ENCODE measurements at regions not wholly inside any gene's neighbourhood (a gene's known extent, or its start where the extent isn't known, plus 50 kb on each side); places are given as distances from the start of the nearest gene placed in this dataset.

- WGBS (ENCODE audit: insufficient coverage): no CpG with 5 or more reads among the region's 2 CpGs
Measured at GRCh38 chr5:119801570-119801969, 172.2 kb downstream of the FAM170A start.

GRCh38 chr5:119808024-119808423 is 178.7 kb downstream of the FAM170A start:
- no peaks in the 10 kb centered on the region for H3K27me3 ChIP-seq (replicated peaks in 1 of 4; ENCODE audit: control extremely low read depth in 1 of 4, control insufficient read depth in 3 of 4, insufficient read depth in 4 of 4, low read length in 3 of 4)
- no peak for DNase-seq
- no peaks in the 10 kb centered on the region for H3K79me2 ChIP-seq (ENCODE audit: control insufficient read depth, insufficient read depth, low read length)
- no peak for ATAC-seq (ENCODE audit: low read depth)
- H3K27ac ChIP-seq (ENCODE audit: low read length in 2 of 2): no peak overlapping the region
- Mint-ChIP-seq H3K9me3 (ENCODE audit: insufficient read depth) (peaks cover 11% of the 10 kb centered on the region), H3K27ac (no peak overlapping the region), H3K27me3 (no peaks in the 10 kb centered on the region), H3K4me1 (no peaks in the 10 kb centered on the region), H3K4me3 (no peak overlapping the region)
- no peaks in the 10 kb centered on the region for H3K36me3 ChIP-seq (replicated peaks in 1 of 2; ENCODE audit: control extremely low read depth in 1 of 2, control insufficient read depth in 1 of 2, extremely low read depth in 1 of 2, insufficient read depth in 2 of 2, low read length in 1 of 2)
- H4K20me1 ChIP-seq (ENCODE audit: control insufficient read depth, insufficient read depth, low read length, poor library complexity, severe bottlenecking): no peaks in the 10 kb centered on the region
- H3K4me2 ChIP-seq (replicated peaks; ENCODE audit: low read depth, low read length, poor library complexity, severe bottlenecking): no peak overlapping the region
- TF ChIP-seq, protein P1, sequence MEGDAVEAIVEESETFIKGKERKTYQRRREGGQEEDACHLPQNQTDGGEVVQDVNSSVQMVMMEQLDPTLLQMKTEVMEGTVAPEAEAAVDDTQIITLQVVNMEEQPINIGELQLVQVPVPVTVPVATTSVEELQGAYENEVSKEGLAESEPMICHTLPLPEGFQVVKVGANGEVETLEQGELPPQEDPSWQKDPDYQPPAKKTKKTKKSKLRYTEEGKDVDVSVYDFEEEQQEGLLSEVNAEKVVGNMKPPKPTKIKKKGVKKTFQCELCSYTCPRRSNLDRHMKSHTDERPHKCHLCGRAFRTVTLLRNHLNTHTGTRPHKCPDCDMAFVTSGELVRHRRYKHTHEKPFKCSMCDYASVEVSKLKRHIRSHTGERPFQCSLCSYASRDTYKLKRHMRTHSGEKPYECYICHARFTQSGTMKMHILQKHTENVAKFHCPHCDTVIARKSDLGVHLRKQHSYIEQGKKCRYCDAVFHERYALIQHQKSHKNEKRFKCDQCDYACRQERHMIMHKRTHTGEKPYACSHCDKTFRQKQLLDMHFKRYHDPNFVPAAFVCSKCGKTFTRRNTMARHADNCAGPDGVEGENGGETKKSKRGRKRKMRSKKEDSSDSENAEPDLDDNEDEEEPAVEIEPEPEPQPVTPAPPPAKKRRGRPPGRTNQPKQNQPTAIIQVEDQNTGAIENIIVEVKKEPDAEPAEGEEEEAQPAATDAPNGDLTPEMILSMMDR (IDR thresholded peaks at IDR 0.05): no peak
- no peak for TF ChIP-seq EZH2 (IDR thresholded peaks at IDR 0.05; ENCODE audit: borderline replicate concordance, insufficient read depth, low read depth, low read length, poor library complexity, severe bottlenecking)
- peaks cover 0 to 19% (median 0%) of the 10 kb centered on the region in 3 donors for H3K9me3 ChIP-seq (ENCODE audit: control extremely low read depth in 1 of 3, control insufficient read depth in 2 of 3, insufficient read depth in 1 of 3, low read length in 2 of 3)
- WGBS (ENCODE audit: insufficient coverage): no CpG with 5 or more reads among the region's 2 CpGs
- H3K4me1 ChIP-seq (ENCODE audit: control insufficient read depth in 2 of 2, insufficient read depth in 2 of 2, low read length in 2 of 2): no peaks in the 10 kb centered on the region
- H2AFZ ChIP-seq (ENCODE audit: insufficient read depth, low read depth, low read length, poor library complexity, severe bottlenecking): no peak overlapping the region
- POLR2A ChIA-PET: no interaction called here
- intact Hi-C loops (cut with micrococcal nuclease): no loop called here
- CTCF ChIA-PET: no interaction called here
- H3K9ac ChIP-seq (ENCODE audit: low read length): no peak overlapping the region
- H3K4me3 ChIP-seq (ENCODE audit: control extremely low read depth in 1 of 5, extremely low read depth in 1 of 5, insufficient read depth in 1 of 5, low read depth in 2 of 5, low read length in 4 of 5): no peak overlapping the region

More at GRCh38 chr5:119801570-119801969, 172.2 kb downstream of the FAM170A start:
- H3K27ac Mint-ChIP-seq: no peak overlapping the region
- no peaks in the 10 kb centered on the region for H3K4me1 Mint-ChIP-seq
- H2AFZ ChIP-seq (ENCODE audit: insufficient read depth, low read depth, low read length, poor library complexity, severe bottlenecking): no peak overlapping the region
- intact Hi-C loops (cut with micrococcal nuclease): no loop called here
- CTCF ChIA-PET: no interaction called here
- no peaks in the 10 kb centered on the region for H3K36me3 ChIP-seq (replicated peaks in 1 of 2; ENCODE audit: control extremely low read depth in 1 of 2, control insufficient read depth in 1 of 2, extremely low read depth in 1 of 2, insufficient read depth in 2 of 2, low read length in 1 of 2)
- no peaks in the 10 kb centered on the region for H3K79me2 ChIP-seq (ENCODE audit: control insufficient read depth, insufficient read depth, low read length)
- H3K9me3 ChIP-seq (ENCODE audit: control extremely low read depth in 1 of 3, control insufficient read depth in 2 of 3, insufficient read depth in 1 of 3, low read length in 2 of 3): peaks cover 0 to 2% (median 0%) of the 10 kb centered on the region in 3 donors
- H3K27me3 Mint-ChIP-seq: no peaks in the 10 kb centered on the region
- no peak overlapping the region for H3K4me3 Mint-ChIP-seq
- POLR2A ChIA-PET: no interaction called here
- H3K27me3 ChIP-seq (replicated peaks in 1 of 4; ENCODE audit: control extremely low read depth in 1 of 4, control insufficient read depth in 3 of 4, insufficient read depth in 4 of 4, low read length in 3 of 4): no peaks in the 10 kb centered on the region
- H3K4me1 ChIP-seq (ENCODE audit: control insufficient read depth in 2 of 2, insufficient read depth in 2 of 2, low read length in 2 of 2): no peaks in the 10 kb centered on the region
- DNase-seq (no peak), ATAC-seq (ENCODE audit: low read depth) (no peak)
- H3K4me3 ChIP-seq (ENCODE audit: control extremely low read depth in 1 of 5, extremely low read depth in 1 of 5, insufficient read depth in 1 of 5, low read depth in 2 of 5, low read length in 4 of 5): no peak overlapping the region
- H3K27ac ChIP-seq (ENCODE audit: low read length in 2 of 2): no peak overlapping the region
- peaks cover 8% of the 10 kb centered on the region for H3K9me3 Mint-ChIP-seq (ENCODE audit: insufficient read depth)
- no peak overlapping the region for H3K4me2 ChIP-seq (replicated peaks; ENCODE audit: low read depth, low read length, poor library complexity, severe bottlenecking)
- TF ChIP-seq, protein P1 (IDR thresholded peaks at IDR 0.05): no peak
- TF ChIP-seq EZH2 (IDR thresholded peaks at IDR 0.05; ENCODE audit: borderline replicate concordance, insufficient read depth, low read depth, low read length, poor library complexity, severe bottlenecking): no peak
- no peaks in the 10 kb centered on the region for H4K20me1 ChIP-seq (ENCODE audit: control insufficient read depth, insufficient read depth, low read length, poor library complexity, severe bottlenecking)
- H3K9ac ChIP-seq (ENCODE audit: low read length): no peak overlapping the region

All from B cell (primary cell).